ENCODE measurements at regions not wholly inside any gene's neighbourhood (a gene's known extent, or its start where the extent isn't known, plus 50 kb on each side); places are given as distances from the start of the nearest gene placed in this dataset.

GRCh38 chr1:4309676-4310320 lies 344.6 kb upstream of the AJAP1 start:
- TF ChIP-seq, protein P1, sequence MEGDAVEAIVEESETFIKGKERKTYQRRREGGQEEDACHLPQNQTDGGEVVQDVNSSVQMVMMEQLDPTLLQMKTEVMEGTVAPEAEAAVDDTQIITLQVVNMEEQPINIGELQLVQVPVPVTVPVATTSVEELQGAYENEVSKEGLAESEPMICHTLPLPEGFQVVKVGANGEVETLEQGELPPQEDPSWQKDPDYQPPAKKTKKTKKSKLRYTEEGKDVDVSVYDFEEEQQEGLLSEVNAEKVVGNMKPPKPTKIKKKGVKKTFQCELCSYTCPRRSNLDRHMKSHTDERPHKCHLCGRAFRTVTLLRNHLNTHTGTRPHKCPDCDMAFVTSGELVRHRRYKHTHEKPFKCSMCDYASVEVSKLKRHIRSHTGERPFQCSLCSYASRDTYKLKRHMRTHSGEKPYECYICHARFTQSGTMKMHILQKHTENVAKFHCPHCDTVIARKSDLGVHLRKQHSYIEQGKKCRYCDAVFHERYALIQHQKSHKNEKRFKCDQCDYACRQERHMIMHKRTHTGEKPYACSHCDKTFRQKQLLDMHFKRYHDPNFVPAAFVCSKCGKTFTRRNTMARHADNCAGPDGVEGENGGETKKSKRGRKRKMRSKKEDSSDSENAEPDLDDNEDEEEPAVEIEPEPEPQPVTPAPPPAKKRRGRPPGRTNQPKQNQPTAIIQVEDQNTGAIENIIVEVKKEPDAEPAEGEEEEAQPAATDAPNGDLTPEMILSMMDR (IDR thresholded peaks at IDR 0.05; ENCODE audit: borderline replicate concordance, insufficient read depth, low read depth, low read length): no peak
- H3K4me3 ChIP-seq (ENCODE audit: low read depth, low read length): no peak overlapping the region

DNA sequence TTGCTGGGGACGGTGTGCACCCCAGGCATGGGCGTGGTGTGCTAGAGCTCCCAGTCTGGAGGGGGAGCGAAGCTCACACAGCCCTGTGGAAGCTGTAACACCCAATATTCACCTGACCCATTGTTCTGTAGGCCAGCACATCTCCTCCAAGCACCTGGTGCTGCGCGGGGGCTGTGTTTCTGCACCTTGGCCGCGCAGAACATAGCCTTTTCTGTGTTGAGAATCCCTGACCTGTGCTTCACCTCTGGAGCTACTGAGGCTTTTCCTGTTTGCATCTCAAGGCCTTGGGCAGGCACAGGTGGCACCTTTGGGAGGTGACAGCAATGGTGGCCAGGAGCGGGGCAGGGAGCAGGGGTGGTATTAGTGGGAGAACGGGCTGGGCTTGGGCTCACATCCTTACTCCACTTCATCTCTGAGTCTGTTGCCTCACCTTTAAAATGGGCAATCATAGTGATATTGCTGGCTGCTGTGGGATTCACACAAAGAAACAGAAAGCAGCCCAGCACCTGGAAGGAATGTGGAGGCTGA lies 343.9 kb upstream of the AJAP1 start:
- TF ChIP-seq, protein P1 (IDR thresholded peaks at IDR 0.05; ENCODE audit: borderline replicate concordance, insufficient read depth, low read depth, low read length): no peak
- no peak overlapping the region for H3K4me3 ChIP-seq (ENCODE audit: low read depth, low read length)

- H3K4me3 ChIP-seq (ENCODE audit: low read depth, low read length): no peak overlapping the region
- TF ChIP-seq, protein P1 (IDR thresholded peaks at IDR 0.05; ENCODE audit: borderline replicate concordance, insufficient read depth, low read depth, low read length): no peak
These were observed 342.4 kb upstream of the AJAP1 start for GRCh38 chr1:4312024-4312423.

GRCh38 chr1:4315202-4315601 lies 339.2 kb upstream of the AJAP1 start:
- TF ChIP-seq, protein P1 (IDR thresholded peaks at IDR 0.05; ENCODE audit: borderline replicate concordance, insufficient read depth, low read depth, low read length): no peak

DNA sequence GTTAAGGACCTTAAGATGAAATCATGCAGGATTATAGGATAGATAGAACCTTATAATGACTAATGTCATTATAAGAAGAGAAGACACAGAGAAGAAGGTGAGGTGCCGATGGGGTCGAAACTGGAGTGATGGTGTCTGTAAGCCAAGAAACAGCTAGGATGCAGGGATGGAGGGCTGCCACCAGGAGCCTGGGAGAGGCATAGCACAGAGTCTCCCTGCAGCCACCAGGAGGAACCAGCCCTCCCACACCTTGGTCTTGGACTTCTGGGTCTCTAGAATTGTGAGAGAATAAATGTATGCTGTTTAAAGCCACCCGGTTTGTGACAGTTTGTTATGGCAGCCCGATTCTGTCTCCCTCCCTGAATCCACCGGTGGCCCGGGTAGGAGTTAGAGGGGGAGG lies 337.2 kb upstream of the AJAP1 start:
- H3K4me3 ChIP-seq (ENCODE audit: low read depth, low read length): no peak overlapping the region
- TF ChIP-seq, protein P1 (IDR thresholded peaks at IDR 0.05; ENCODE audit: borderline replicate concordance, insufficient read depth, low read depth, low read length): no peak

More at GRCh38 chr1:4315202-4315601, 339.2 kb upstream of the AJAP1 start:
- no peak overlapping the region for H3K4me3 ChIP-seq (ENCODE audit: low read depth, low read length)

- no peak overlapping the region for H3K4me3 ChIP-seq (ENCODE audit: low read depth, low read length)
- TF ChIP-seq, protein P1 (IDR thresholded peaks at IDR 0.05; ENCODE audit: borderline replicate concordance, insufficient read depth, low read depth, low read length): no peak
These were observed 335.7 kb upstream of the AJAP1 start for GRCh38 chr1:4318720-4319119.

- no peak overlapping the region for H3K4me3 ChIP-seq (ENCODE audit: low read depth, low read length)
- TF ChIP-seq, protein P1 (IDR thresholded peaks at IDR 0.05; ENCODE audit: borderline replicate concordance, insufficient read depth, low read depth, low read length): no peak
These were observed 334.9 kb upstream of the AJAP1 start for GRCh38 chr1:4319496-4319895.
